GM10248 (cell line): ENCODE measurements at regions not wholly inside any gene's neighbourhood (a gene's known extent, or its start where the extent isn't known, plus 50 kb on each side); places are given as distances from the start of the nearest gene placed in this dataset.

Experiments used
- CTCF ChIA-PET: fragments of 300-600 bp; sonication (Branson Sonifier 250); formaldehyde crosslinking; extraction: SDS; loops from one replicate; lab custom pipeline; 2021; ENCODE audit warnings: antibody characterized with exemption; lab: Yijun Ruan, JAX
- POLR2A ChIA-PET: fragments of 350-650 bp; sonication (Branson Sonifier 250); formaldehyde crosslinking; extraction: SDS; loops from one replicate; lab custom pipeline; 2020; ENCODE audit warnings: antibody characterized with exemption; lab: Yijun Ruan, JAX
- DNase-seq: peaks from one replicate; pipeline ENCODE4 v3.0.0; 2012; ENCODE audit errors: extremely low spot score
- CTCF ChIP-seq: IDR thresholded peaks from 2 replicates; pipeline ENCODE4 v1.5.1; 2012; ENCODE audit warnings: mild to moderate bottlenecking, low read depth; ENCODE audit errors: extremely low read depth, missing control alignments, control extremely low read depth

- TF ChIP-seq CTCF: no peak
- CTCF ChIA-PET: interaction anchor here (1.3 to 1.5 kb wide), 2 partner anchors 9 to 36 kb away, joined by 3 to 4 read pairs; no protein-coding TSS in a partner anchor
- DNase-seq: no peak
- POLR2A ChIA-PET: no interaction called here
These were observed 194.3 kb upstream of the RGS18 start for GRCh38 chr1:191963781-191964455.

DNA sequence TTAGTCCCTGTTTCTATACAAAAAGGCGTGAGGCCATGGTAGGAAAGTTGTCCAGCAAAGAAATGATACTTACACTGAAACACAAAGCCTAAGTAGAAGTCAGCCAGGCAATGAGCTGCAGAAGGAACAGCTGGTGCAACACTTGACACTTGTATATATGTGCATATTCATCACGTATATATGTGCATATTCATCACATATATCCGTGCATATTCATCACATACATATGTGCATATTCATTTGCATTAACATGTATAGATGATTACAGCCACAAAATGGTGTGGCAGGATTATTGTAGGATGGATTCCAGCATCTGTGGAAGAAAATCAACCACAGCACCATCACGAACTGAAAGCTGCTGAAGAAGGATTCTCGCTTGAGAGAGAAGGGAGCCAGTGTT, 189.0 kb upstream of the RGS18 start:
- DNase-seq: no peak
- POLR2A ChIA-PET: no interaction called here
- CTCF ChIA-PET: no interaction called here
- no peak for TF ChIP-seq CTCF

DNA sequence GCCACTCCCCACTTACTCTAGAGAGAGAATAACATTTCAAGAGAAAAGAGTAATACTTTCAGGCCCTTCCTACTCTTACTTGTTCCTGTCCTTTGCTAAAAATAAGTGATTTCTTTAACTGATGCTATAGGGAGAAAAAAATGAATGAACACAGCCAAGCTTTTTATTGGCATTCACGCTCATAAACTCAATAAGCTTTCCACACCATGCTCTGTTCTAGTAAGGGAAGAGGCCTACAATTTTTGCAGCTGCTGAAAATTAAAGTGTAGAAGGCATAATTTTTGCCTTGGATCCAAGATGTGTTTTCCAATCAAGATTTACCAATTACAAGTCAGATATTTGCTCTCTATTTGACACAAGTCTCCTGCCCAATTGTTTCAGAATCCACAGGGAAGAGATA, 188.1 kb upstream of the RGS18 start:
- CTCF ChIA-PET: no interaction called here
- POLR2A ChIA-PET: no interaction called here
- TF ChIP-seq CTCF: no peak
- no peak for DNase-seq

- CTCF ChIA-PET: no interaction called here
- DNase-seq: no peak
- POLR2A ChIA-PET: no interaction called here
- no peak for TF ChIP-seq CTCF
These were observed 186.8 kb upstream of the RGS18 start for GRCh38 chr1:191971447-191971846.

- POLR2A ChIA-PET: no interaction called here
- CTCF ChIA-PET: no interaction called here
- TF ChIP-seq CTCF: no peak
- DNase-seq: no peak
These were observed 184.3 kb upstream of the RGS18 start for GRCh38 chr1:191974004-191974403.

- ChIA-PET POLR2A (no interaction called here), CTCF (no interaction called here)
- no peak for DNase-seq
- no peak for TF ChIP-seq CTCF
These were observed 180.3 kb upstream of the RGS18 start for GRCh38 chr1:191977874-191978506.

DNA sequence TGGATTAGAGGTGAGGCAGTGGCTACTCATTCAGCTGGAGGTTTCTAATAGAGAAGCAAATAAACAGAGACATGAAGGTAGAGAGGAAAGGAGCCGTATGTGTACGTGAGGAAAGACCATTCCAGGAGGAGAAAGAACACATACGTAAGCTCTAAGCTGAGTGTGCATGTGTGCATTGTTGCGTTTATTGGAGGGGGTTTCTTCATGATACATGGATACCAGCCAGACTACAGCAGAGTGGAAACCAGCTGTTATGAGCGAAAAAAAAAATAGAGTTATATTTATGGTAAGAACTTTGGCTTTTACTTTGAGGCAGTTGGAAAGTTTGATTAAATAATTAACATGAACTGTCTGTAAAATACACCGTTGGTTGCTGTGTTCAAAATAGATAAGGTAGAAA, 173.4 kb upstream of the RGS18 start:
- no peak for TF ChIP-seq CTCF
- ChIA-PET CTCF (no interaction called here), POLR2A (no interaction called here)
- no peak for DNase-seq
